NT2/D1 (cell line): ENCODE measurements at regions not wholly inside any gene's neighbourhood (a gene's known extent, or its start where the extent isn't known, plus 50 kb on each side); places are given as distances from the start of the nearest gene placed in this dataset.

ENCODE experiments used
- SUZ12 ChIP-seq: IDR thresholded peaks from 2 replicates; pipeline ENCODE4 v1.6.1; 2011; ENCODE audit not compliant: insufficient read length, insufficient read depth; ENCODE audit errors: extremely low read depth
- YY1 ChIP-seq: IDR thresholded peaks from 2 replicates; pipeline ENCODE4 v1.6.1; 2011; ENCODE audit not compliant: insufficient read length, insufficient read depth
- ZNF274 ChIP-seq: IDR thresholded peaks from 2 replicates; pipeline ENCODE4 v1.6.1; 2011; ENCODE audit warnings: mild to moderate bottlenecking, low read depth, low read length

GRCh38 chr12:90280564-90281058 is 572.0 kb upstream of the ATP2B1 start:
- no peak for TF ChIP-seq ZNF274
- no peak for TF ChIP-seq YY1
- TF ChIP-seq SUZ12: no peak
